ENCODE measurements at regions not wholly inside any gene's neighbourhood (a gene's known extent, or its start where the extent isn't known, plus 50 kb on each side); places are given as distances from the start of the nearest gene placed in this dataset.

GRCh38 chr6:80501636-80502035 lies 395.2 kb downstream of the BCKDHB start:
- no peak for TF ChIP-seq CTCF (IDR thresholded peaks at IDR 0.05)

GRCh38 chr6:80489911-80490635 lies 383.6 kb downstream of the BCKDHB start:
- TF ChIP-seq CTCF (IDR thresholded peaks at IDR 0.05) = no peak

GRCh38 chr6:80488190-80488589 lies 381.7 kb downstream of the BCKDHB start:
- TF ChIP-seq CTCF (IDR thresholded peaks at IDR 0.05) = no peak

- TF ChIP-seq CTCF (IDR thresholded peaks at IDR 0.05) = no peak
Observed at GRCh38 chr6:80482056-80482455, 375.6 kb downstream of the BCKDHB start.

- TF ChIP-seq CTCF (IDR thresholded peaks at IDR 0.05) = no peak
Observed at GRCh38 chr6:80480421-80481157, 374.1 kb downstream of the BCKDHB start.

- no peak for TF ChIP-seq CTCF (IDR thresholded peaks at IDR 0.05)
Observed at GRCh38 chr6:80478030-80478429, 371.6 kb downstream of the BCKDHB start.

GRCh38 chr6:80477591-80477990 lies 371.1 kb downstream of the BCKDHB start:
- TF ChIP-seq CTCF (IDR thresholded peaks at IDR 0.05) = no peak
